ENCODE measurements at regions not wholly inside any gene's neighbourhood (a gene's known extent, or its start where the extent isn't known, plus 50 kb on each side); places are given as distances from the start of the nearest gene placed in this dataset.

DNA sequence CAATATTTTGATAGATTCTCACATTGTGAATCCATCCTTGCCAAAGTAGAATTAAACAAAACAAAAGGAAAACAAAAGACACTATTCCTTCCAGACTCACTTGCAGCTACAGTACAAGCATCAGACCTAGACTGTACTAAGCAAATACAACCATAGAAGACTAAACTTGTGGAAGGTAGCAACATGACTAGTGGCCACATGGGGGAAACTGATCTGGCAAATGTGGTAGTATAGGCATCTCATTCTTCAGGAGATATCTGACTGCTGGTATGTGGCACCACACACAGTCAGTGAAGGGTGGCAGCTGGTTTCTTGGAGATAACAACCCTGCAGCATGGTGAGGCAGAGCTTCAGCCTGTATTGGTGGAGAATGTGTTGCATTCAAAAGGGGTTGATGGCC lies 81.0 kb upstream of the ACVR2A start:
- TF ChIP-seq, protein P1, sequence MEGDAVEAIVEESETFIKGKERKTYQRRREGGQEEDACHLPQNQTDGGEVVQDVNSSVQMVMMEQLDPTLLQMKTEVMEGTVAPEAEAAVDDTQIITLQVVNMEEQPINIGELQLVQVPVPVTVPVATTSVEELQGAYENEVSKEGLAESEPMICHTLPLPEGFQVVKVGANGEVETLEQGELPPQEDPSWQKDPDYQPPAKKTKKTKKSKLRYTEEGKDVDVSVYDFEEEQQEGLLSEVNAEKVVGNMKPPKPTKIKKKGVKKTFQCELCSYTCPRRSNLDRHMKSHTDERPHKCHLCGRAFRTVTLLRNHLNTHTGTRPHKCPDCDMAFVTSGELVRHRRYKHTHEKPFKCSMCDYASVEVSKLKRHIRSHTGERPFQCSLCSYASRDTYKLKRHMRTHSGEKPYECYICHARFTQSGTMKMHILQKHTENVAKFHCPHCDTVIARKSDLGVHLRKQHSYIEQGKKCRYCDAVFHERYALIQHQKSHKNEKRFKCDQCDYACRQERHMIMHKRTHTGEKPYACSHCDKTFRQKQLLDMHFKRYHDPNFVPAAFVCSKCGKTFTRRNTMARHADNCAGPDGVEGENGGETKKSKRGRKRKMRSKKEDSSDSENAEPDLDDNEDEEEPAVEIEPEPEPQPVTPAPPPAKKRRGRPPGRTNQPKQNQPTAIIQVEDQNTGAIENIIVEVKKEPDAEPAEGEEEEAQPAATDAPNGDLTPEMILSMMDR (IDR thresholded peaks at IDR 0.05), result no peak
- TF ChIP-seq EP300 (IDR thresholded peaks at IDR 0.05), result no peak

Measured in suprapubic skin (tissue), 3 donors.